ENCODE measurements at regions not wholly inside any gene's neighbourhood (a gene's known extent, or its start where the extent isn't known, plus 50 kb on each side); places are given as distances from the start of the nearest gene placed in this dataset.

DNA sequence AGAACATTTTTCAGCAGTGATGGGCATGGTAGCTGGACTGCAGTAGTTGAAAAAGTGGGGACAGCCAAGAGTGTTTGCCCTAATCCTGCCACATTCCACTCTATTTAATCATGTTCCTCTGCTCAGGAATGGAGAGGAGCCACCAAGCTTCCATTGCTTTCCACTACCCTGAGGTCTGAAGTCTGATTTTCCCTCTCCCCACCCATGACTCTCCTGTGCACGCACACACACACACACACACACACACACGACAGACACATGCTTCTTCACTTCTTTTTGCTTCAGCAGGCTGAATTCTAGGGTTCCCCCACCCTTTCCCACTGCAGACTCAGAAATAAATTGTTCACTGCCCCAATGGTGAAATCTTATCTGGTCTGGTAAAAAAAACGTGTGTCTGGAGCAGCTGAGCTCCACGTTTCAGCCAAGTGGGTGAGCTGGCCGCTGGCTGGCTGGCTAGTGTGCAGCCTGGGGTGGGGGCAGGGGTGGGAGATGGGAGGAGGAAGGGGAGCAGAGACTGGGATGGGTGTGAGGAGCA, 142.7 kb upstream of the NALF2 start:
- TF ChIP-seq CTCF (IDR thresholded peaks at IDR 0.05) (no peak), POLR2A (IDR thresholded peaks at IDR 0.05) (no peak)

All from body of pancreas (tissue), 4 donors.